ENCODE measurements at regions not wholly inside any gene's neighbourhood (a gene's known extent, or its start where the extent isn't known, plus 50 kb on each side); places are given as distances from the start of the nearest gene placed in this dataset.

- TF ChIP-seq CTCF (conservative IDR thresholded peaks at IDR 0.05) (no peak), EZH2 (IDR thresholded peaks at IDR 0.05; ENCODE audit: low read depth) (no peak)
Observed at GRCh38 chr13:107091428-107091827, 523.5 kb upstream of the ARGLU1 start.
